ENCODE measurements at regions not wholly inside any gene's neighbourhood (a gene's known extent, or its start where the extent isn't known, plus 50 kb on each side); places are given as distances from the start of the nearest gene placed in this dataset.

GRCh38 chr9:16277471-16277960, 593.0 kb downstream of the BNC2 start:
- TF ChIP-seq CTCF (IDR thresholded peaks at IDR 0.05; ENCODE audit: poor library complexity) (no peak), EZH2 (IDR thresholded peaks at IDR 0.05; ENCODE audit: borderline replicate concordance) (no peak), EZH2phosphoT487 (IDR thresholded peaks at IDR 0.05; ENCODE audit: low read depth, severe bottlenecking, unreplicated experiment) (no peak)
